Hepatocyte (in vitro differentiated cells): ENCODE measurements at regions not wholly inside any gene's neighbourhood (a gene's known extent, or its start where the extent isn't known, plus 50 kb on each side); places are given as distances from the start of the nearest gene placed in this dataset.

Source experiments
- DNase-seq: peaks from one replicate; pipeline ENCODE4 v3.0.0-alpha.2; 2016; ENCODE audit warnings: low spot score
- H2AFZ ChIP-seq: fragments of 200-600 bp; sonication (generic); 2 replicates; pipeline ENCODE4 v1.6.0; 2016; ENCODE audit warnings: antibody characterized with exemption, mild to moderate bottlenecking
- H3K27ac ChIP-seq: fragments of 200-600 bp; sonication (generic); 2 replicates; pipeline ENCODE4 v1.5.1; 2016; ENCODE audit warnings: mild to moderate bottlenecking
- H3K27me3 ChIP-seq: fragments of 200-600 bp; sonication (generic); 2 replicates; pipeline ENCODE4 v1.6.1; 2016
- H3K36me3 ChIP-seq: fragments of 200-600 bp; sonication (generic); replicated peaks from 2 replicates; pipeline ENCODE4 v1.5.1; 2016; ENCODE audit warnings: low read depth; ENCODE audit not compliant: insufficient read depth
- H3K4me1 ChIP-seq: fragments of 200-600 bp; sonication (generic); 2 replicates; pipeline ENCODE4 v1.5.1; 2016; ENCODE audit warnings: mild to moderate bottlenecking, moderate library complexity; ENCODE audit not compliant: insufficient read depth
- H3K4me2 ChIP-seq: fragments of 200-600 bp; sonication (generic); 2 replicates; pipeline ENCODE4 v1.6.0; 2016
- H3K4me3 ChIP-seq: fragments of 200-600 bp; sonication (generic); 2 replicates; pipeline ENCODE4 v1.5.1; 2016; ENCODE audit warnings: mild to moderate bottlenecking
- H3K79me2 ChIP-seq: fragments of 200-600 bp; sonication (generic); 2 replicates; pipeline ENCODE4 v1.6.0; 2017; ENCODE audit warnings: mild to moderate bottlenecking
- H3K9me2 ChIP-seq: fragments of 200-600 bp; sonication (generic); replicated peaks from 2 replicates; pipeline ENCODE4 v1.6.0; 2017; ENCODE audit warnings: mild to moderate bottlenecking; ENCODE audit not compliant: insufficient read depth
- H3K9me3 ChIP-seq: fragments of 200-600 bp; sonication (generic); 2 replicates; pipeline ENCODE4 v1.5.1; 2016; ENCODE audit warnings: low read depth, mild to moderate bottlenecking
- H4K20me1 ChIP-seq: fragments of 200-600 bp; sonication (generic); 2 replicates; pipeline ENCODE4 v1.6.0; 2016; ENCODE audit warnings: mild to moderate bottlenecking; ENCODE audit not compliant: insufficient read depth, poor library complexity, severe bottlenecking
- EZH2 ChIP-seq: fragments of 200-600 bp; sonication (generic); IDR thresholded peaks from 2 replicates; pipeline ENCODE4 v1.6.1; 2016; ENCODE audit warnings: antibody characterized with exemption, mild to moderate bottlenecking, borderline replicate concordance
- EZH2phosphoT487 ChIP-seq: fragments of 200-600 bp; sonication (generic); IDR thresholded peaks from one replicate; pipeline ENCODE4 v1.6.1; 2018; ENCODE audit warnings: antibody characterized with exemption, mild to moderate bottlenecking, low read depth, moderate library complexity; ENCODE audit not compliant: unreplicated experiment, severe bottlenecking
- WGBS: methylation state at CpG from one replicate; pipeline ENCODE4 v1.1.6; 2016; ENCODE audit warnings: low lambda C conversion rate; ENCODE audit errors: missing lambda C conversion rate; 5-methylcytosine and 5-hydroxymethylcytosine counted together
- TF ChIP-seq, protein P1 (sequence below): fragments of 200-600 bp; sonication (generic); IDR thresholded peaks from 2 replicates; pipeline ENCODE4 v1.5.1; 2016; ENCODE audit warnings: antibody characterized with exemption, mild to moderate bottlenecking; ENCODE audit not compliant: poor library complexity

DNA sequence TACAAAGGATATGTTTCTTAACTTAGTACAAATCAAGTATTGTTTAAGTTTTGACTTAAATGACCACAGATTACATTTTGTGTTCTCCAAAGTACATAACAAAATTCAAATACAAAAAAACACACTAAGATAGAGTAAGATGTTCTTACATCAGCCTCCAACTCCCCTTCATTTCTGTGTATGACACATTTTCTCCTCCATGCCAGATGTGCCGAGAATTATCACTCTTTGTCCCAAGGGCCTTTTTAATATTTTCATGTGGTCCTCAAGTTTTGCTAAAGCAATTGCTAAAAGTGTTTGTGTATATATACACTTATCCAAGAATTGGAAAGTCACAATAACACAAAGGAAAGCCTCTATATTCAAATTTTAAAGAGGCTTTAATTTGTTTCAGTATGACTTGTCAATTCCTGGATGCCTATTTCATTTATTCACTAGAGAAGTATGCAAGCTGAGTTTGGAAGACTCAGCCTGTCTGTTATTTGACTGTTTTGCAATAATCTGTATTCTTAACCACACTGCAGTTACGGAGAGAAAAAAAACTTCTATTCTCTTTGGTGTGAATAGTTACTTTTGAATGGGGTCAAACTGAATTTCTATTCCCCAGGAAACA is 586.4 kb upstream of the SEMA3D start:
- no peak for DNase-seq
- H3K27ac ChIP-seq, result no peak overlapping the region
- WGBS, result 83% methylated on average over 2 of the region's 2 CpGs

DNA sequence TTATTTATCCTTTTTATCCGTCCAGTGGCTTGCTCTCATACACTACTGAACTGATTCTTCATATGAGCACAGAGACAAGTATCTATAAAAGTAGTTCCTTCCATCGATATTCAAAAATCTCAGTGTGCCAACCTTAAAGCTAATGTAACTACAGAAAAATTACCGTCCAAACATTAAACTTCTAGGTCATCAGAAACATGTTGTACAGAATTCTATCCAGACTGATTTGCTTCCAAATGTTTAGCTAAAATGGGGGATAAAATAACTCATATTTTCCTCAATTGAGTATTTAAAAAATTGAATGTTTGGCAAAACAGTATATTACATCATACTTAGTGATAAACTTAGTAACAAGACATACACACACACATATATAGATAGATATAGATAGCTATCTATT is 584.7 kb upstream of the SEMA3D start:
- Histone ChIP-seq H3K36me3 (no peaks in the 10 kb centered on the region), H3K27me3 (no peaks in the 10 kb centered on the region), H4K20me1 (no peaks in the 10 kb centered on the region), H3K4me2 (no peak overlapping the region), H3K79me2 (no peaks in the 10 kb centered on the region), H3K4me1 (no peaks in the 10 kb centered on the region), H3K27ac (no peak overlapping the region), H3K9me2 (no peaks in the 10 kb centered on the region), H3K4me3 (no peak overlapping the region), H2AFZ (no peak overlapping the region), H3K9me3 (no peaks in the 10 kb centered on the region)
- TF ChIP-seq, protein P1, sequence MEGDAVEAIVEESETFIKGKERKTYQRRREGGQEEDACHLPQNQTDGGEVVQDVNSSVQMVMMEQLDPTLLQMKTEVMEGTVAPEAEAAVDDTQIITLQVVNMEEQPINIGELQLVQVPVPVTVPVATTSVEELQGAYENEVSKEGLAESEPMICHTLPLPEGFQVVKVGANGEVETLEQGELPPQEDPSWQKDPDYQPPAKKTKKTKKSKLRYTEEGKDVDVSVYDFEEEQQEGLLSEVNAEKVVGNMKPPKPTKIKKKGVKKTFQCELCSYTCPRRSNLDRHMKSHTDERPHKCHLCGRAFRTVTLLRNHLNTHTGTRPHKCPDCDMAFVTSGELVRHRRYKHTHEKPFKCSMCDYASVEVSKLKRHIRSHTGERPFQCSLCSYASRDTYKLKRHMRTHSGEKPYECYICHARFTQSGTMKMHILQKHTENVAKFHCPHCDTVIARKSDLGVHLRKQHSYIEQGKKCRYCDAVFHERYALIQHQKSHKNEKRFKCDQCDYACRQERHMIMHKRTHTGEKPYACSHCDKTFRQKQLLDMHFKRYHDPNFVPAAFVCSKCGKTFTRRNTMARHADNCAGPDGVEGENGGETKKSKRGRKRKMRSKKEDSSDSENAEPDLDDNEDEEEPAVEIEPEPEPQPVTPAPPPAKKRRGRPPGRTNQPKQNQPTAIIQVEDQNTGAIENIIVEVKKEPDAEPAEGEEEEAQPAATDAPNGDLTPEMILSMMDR, result no peak
- no peak for TF ChIP-seq EZH2phosphoT487
- no peak for TF ChIP-seq EZH2
- no peak for DNase-seq
- WGBS, result 94% methylated on average over 3 of the region's 3 CpGs

More for the DNA sequence above, 586.4 kb upstream of the SEMA3D start:
- Histone ChIP-seq H3K9me3 (no peaks in the 10 kb centered on the region), H4K20me1 (no peaks in the 10 kb centered on the region), H2AFZ (no peak overlapping the region), H3K4me1 (no peaks in the 10 kb centered on the region), H3K9me2 (no peaks in the 10 kb centered on the region), H3K4me3 (no peak overlapping the region), H3K79me2 (no peaks in the 10 kb centered on the region), H3K27me3 (no peaks in the 10 kb centered on the region), H3K4me2 (no peak overlapping the region), H3K36me3 (no peaks in the 10 kb centered on the region)
- TF ChIP-seq, protein P1, result no peak
- no peak for TF ChIP-seq EZH2
- no peak for TF ChIP-seq EZH2phosphoT487

DNA sequence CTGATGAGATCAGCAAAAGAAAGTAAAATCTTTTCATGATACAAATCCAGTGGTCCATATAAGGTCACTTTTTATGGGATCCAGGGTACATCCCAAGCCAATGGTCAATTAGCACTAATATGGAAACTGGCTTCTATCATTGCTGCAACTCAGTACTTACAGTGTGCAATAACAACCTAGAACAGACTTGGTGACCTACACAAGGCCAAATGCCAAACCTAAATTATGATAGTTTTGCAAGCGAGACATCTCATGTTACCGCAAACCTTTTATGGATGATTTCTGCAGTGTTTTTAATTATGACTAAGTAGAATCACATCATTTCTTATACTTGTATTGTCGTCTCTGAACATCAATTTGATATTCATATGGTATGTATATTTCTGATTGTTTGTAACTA is 583.5 kb upstream of the SEMA3D start:
- no peaks in the 10 kb centered on the region for H4K20me1 ChIP-seq
- DNase-seq, result no peak
- no peaks in the 10 kb centered on the region for H3K27me3 ChIP-seq
- H3K4me2 ChIP-seq, result no peak overlapping the region
- no peaks in the 10 kb centered on the region for H3K36me3 ChIP-seq
- H2AFZ ChIP-seq, result no peak overlapping the region
- no peaks in the 10 kb centered on the region for H3K79me2 ChIP-seq
- no peaks in the 10 kb centered on the region for H3K9me3 ChIP-seq
- H3K4me3 ChIP-seq, result no peak overlapping the region
- peaks cover 2% of the 10 kb centered on the region for H3K4me1 ChIP-seq
- 87% methylated on average over 3 of the region's 3 CpGs for WGBS
- H3K9me2 ChIP-seq, result no peaks in the 10 kb centered on the region
- TF ChIP-seq EZH2phosphoT487 (no peak), EZH2 (no peak)
- TF ChIP-seq, protein P1, result no peak
- H3K27ac ChIP-seq, result no peak overlapping the region
